Keratinocyte (primary cell): ENCODE measurements at regions not wholly inside any gene's neighbourhood (a gene's known extent, or its start where the extent isn't known, plus 50 kb on each side); places are given as distances from the start of the nearest gene placed in this dataset.

Experiments used
- DNase-seq: peaks from one replicate; pipeline ENCODE4 v3.0.0-alpha.2; 2011; ENCODE audit warnings: low read depth, missing footprints, low spot score
- FAIRE-seq: peaks from 2 replicates; lab custom pipeline; 2011; peaks lifted over from hg19 to GRCh38; lab: Jason Lieb, UNC
- H2AFZ ChIP-seq: 2 replicates; pipeline ENCODE4 v1.6.0; 2012; ENCODE audit warnings: low read length, control low read depth, inconsistent platforms; ENCODE audit not compliant: control insufficient read depth
- H3K27ac ChIP-seq: 2 replicates; pipeline ENCODE4 v1.5.1; 2011; ENCODE audit warnings: low read length; ENCODE audit not compliant: control insufficient read depth, insufficient read depth
- H3K27me3 ChIP-seq: 3 replicates; pipeline ENCODE4 v1.6.0; 2011; ENCODE audit warnings: low read length; ENCODE audit not compliant: control insufficient read depth, insufficient read depth; ENCODE audit errors: extremely low read depth
- H3K36me3 ChIP-seq, 2 experiments: 2 replicates in 1 of 2; 3 replicates in 1 of 2; pipeline ENCODE4 v1.5.1; 2011; ENCODE audit warnings: low read length in 2 of 2, mild to moderate bottlenecking in 1 of 2; ENCODE audit not compliant: control insufficient read depth in 2 of 2, insufficient read depth in 2 of 2; ENCODE audit errors: extremely low read depth in 1 of 2
- H3K4me1 ChIP-seq: 3 replicates; pipeline ENCODE4 v1.5.1; 2011; ENCODE audit warnings: low read length; ENCODE audit not compliant: control insufficient read depth, insufficient read depth; ENCODE audit errors: extremely low read depth
- H3K4me2 ChIP-seq: 3 replicates; pipeline ENCODE4 v1.6.0; 2011; ENCODE audit warnings: low read depth, low read length; ENCODE audit not compliant: control insufficient read depth, insufficient read depth; ENCODE audit errors: extremely low read depth
- H3K4me3 ChIP-seq, 3 experiments: fragments of 200-600 bp in 1 of 3; sonication (generic) in 1 of 3; 2 replicates in 2 of 3; 3 replicates in 1 of 3; pipeline ENCODE4 v1.5.1; 2011 to 2016; ENCODE audit warnings: low read length in 3 of 3, mild to moderate bottlenecking in 3 of 3, control low read depth in 2 of 3, inconsistent platforms in 1 of 3, low read depth in 1 of 3, mixed read lengths in 1 of 3, mixed run types in 1 of 3, moderate library complexity in 1 of 3; ENCODE audit not compliant: control insufficient read depth in 2 of 3, insufficient read depth in 2 of 3; ENCODE audit errors: extremely low read depth in 1 of 3
- H3K79me2 ChIP-seq: 2 replicates; pipeline ENCODE4 v1.6.0; 2012; ENCODE audit warnings: low read length; ENCODE audit not compliant: control insufficient read depth, insufficient read depth
- H3K9ac ChIP-seq: 3 replicates; pipeline ENCODE4 v1.6.0; 2011; ENCODE audit warnings: low read length; ENCODE audit not compliant: control insufficient read depth, insufficient read depth; ENCODE audit errors: extremely low read depth
- H3K9me1 ChIP-seq: 3 replicates; pipeline ENCODE4 v1.6.0; 2011; ENCODE audit warnings: low read length; ENCODE audit not compliant: control insufficient read depth, insufficient read depth; ENCODE audit errors: extremely low read depth
- H3K9me3 ChIP-seq: 2 replicates; pipeline ENCODE4 v1.5.1; 2012; ENCODE audit warnings: low read depth, low read length; ENCODE audit not compliant: control insufficient read depth
- H4K20me1 ChIP-seq: 3 replicates; pipeline ENCODE4 v1.6.0; 2011; ENCODE audit warnings: low read length; ENCODE audit not compliant: control insufficient read depth, insufficient read depth; ENCODE audit errors: extremely low read depth
- EZH2 ChIP-seq: IDR thresholded peaks from one replicate; pipeline ENCODE4 v1.6.1; 2012; ENCODE audit warnings: inconsistent platforms, mild to moderate bottlenecking, low read length, moderate library complexity
- dilution Hi-C: fragments of 300-500 bp; cut with MboI; formaldehyde crosslinking; loops from one replicate; pipeline ENCODE4 v1.7.0; 2020; ENCODE audit warnings: low sequenced_read_pairs; ENCODE audit not compliant: extremely low pct_ligation_motif_present
- TF ChIP-seq, protein P1 (sequence below), 3 experiments: IDR thresholded peaks in 1 of 3; conservative IDR thresholded peaks in 1 of 3; optimal IDR thresholded peaks in 1 of 3; 2 replicates in 2 of 3; 3 replicates in 1 of 3; pipeline versions ENCODE3 to v1.5.1; 2011; ENCODE audit warnings: low read length in 3 of 3, mild to moderate bottlenecking in 3 of 3, moderate library complexity in 2 of 3, control low read depth in 1 of 3, inconsistent platforms in 1 of 3; ENCODE audit not compliant: insufficient read depth in 2 of 3; ENCODE audit errors: extremely low read depth in 1 of 3

DNA sequence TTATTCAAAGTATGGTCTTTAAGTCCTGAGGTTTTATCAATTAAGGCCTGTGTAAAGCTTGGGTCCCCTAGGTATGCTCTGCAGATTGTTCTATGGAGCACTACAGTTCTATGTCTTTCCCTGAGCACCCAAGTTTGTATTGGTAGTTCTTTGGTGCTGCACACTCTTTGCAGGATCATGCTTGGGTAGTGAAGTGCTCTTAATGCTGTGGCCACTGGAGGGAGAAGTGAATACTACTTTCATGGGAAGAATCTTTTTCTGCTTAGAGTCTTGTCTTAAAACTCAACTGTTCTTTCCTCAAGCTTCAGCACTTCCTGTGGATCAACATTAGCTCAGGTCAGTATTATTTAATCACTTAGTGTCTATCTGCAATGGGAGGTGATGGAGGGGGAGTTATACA is 93.6 kb upstream of the CFAP20DC start:
- Histone ChIP-seq H3K27me3 (no peaks in the 10 kb centered on the region), H3K4me2 (no peak overlapping the region), H3K36me3 (no peaks in the 10 kb centered on the region), H3K4me3 (no peak overlapping the region), H3K9me1 (no peaks in the 10 kb centered on the region), H3K4me1 (no peaks in the 10 kb centered on the region), H3K9me3 (no peaks in the 10 kb centered on the region), H2AFZ (no peak overlapping the region), H3K79me2 (no peaks in the 10 kb centered on the region), H3K27ac (no peak overlapping the region), H4K20me1 (no peaks in the 10 kb centered on the region), H3K9ac (no peak overlapping the region)
- dilution Hi-C loops = no loop called here
- no peak for FAIRE-seq
- DNase-seq = no peak
- TF ChIP-seq EZH2 = no peak
- TF ChIP-seq, protein P1, sequence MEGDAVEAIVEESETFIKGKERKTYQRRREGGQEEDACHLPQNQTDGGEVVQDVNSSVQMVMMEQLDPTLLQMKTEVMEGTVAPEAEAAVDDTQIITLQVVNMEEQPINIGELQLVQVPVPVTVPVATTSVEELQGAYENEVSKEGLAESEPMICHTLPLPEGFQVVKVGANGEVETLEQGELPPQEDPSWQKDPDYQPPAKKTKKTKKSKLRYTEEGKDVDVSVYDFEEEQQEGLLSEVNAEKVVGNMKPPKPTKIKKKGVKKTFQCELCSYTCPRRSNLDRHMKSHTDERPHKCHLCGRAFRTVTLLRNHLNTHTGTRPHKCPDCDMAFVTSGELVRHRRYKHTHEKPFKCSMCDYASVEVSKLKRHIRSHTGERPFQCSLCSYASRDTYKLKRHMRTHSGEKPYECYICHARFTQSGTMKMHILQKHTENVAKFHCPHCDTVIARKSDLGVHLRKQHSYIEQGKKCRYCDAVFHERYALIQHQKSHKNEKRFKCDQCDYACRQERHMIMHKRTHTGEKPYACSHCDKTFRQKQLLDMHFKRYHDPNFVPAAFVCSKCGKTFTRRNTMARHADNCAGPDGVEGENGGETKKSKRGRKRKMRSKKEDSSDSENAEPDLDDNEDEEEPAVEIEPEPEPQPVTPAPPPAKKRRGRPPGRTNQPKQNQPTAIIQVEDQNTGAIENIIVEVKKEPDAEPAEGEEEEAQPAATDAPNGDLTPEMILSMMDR (optimal IDR thresholded peaks at IDR 0.05 in 1 of 3, IDR thresholded peaks at IDR 0.05 in 1 of 3, conservative IDR thresholded peaks at IDR 0.05 in 1 of 3; ENCODE audit: extremely low read depth in 1 of 3, insufficient read depth in 2 of 3, low read length in 3 of 3) = peak; percentile 32 to 39 (median 35)

DNA sequence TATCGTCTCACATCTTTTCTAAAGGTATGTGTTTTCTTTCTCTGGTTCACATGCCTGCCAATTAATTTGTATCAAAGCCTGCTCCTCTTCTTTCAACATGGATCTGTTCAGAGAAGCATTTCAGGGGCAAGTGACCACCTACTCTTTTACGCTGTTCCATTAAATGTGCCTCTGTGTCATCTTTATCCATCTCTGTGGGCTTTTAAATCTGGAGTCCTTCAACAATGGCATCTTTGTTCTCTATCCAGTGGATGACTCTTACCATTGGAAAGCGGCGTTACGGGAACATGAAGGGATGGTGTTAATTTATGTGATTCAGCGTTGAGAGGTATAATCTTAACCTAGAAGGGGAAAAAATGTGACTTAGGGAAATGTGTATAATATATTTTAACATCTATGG is 92.7 kb upstream of the CFAP20DC start:
- no peaks in the 10 kb centered on the region for H3K9me1 ChIP-seq
- no peak overlapping the region for H3K4me3 ChIP-seq
- dilution Hi-C loops = no loop called here
- DNase-seq (no peak), FAIRE-seq (no peak)
- H2AFZ ChIP-seq = no peak overlapping the region
- no peaks in the 10 kb centered on the region for H4K20me1 ChIP-seq
- no peaks in the 10 kb centered on the region for H3K4me1 ChIP-seq
- no peaks in the 10 kb centered on the region for H3K36me3 ChIP-seq
- H3K27me3 ChIP-seq = no peaks in the 10 kb centered on the region
- H3K27ac ChIP-seq = no peak overlapping the region
- TF ChIP-seq EZH2 = no peak
- TF ChIP-seq, protein P1 (optimal IDR thresholded peaks at IDR 0.05 in 1 of 3, IDR thresholded peaks at IDR 0.05 in 1 of 3, conservative IDR thresholded peaks at IDR 0.05 in 1 of 3; ENCODE audit: extremely low read depth in 1 of 3, insufficient read depth in 2 of 3, low read length in 3 of 3) = no peak
- H3K79me2 ChIP-seq = no peaks in the 10 kb centered on the region
- H3K9me3 ChIP-seq = no peaks in the 10 kb centered on the region
- H3K4me2 ChIP-seq = no peak overlapping the region
- no peak overlapping the region for H3K9ac ChIP-seq
